ENCODE measurements at regions not wholly inside any gene's neighbourhood (a gene's known extent, or its start where the extent isn't known, plus 50 kb on each side); places are given as distances from the start of the nearest gene placed in this dataset.

GRCh38 chr4:10354225-10354624 is 103.0 kb downstream of the ZNF518B start:
- peak in 1 of 5 donors; percentile 8 for DNase-seq
- no peaks in the 10 kb centered on the region for H3K9me3 ChIP-seq (ENCODE audit: control insufficient read depth in 2 of 3, insufficient read depth in 1 of 3, low read length in 3 of 3)
- no peak overlapping the region for H3K9ac ChIP-seq (ENCODE audit: low read length in 3 of 3)
- H3K36me3 ChIP-seq (ENCODE audit: control insufficient read depth in 2 of 3, insufficient read depth in 3 of 3, low read length in 3 of 3) = no peaks in the 10 kb centered on the region
- no peaks in the 10 kb centered on the region for H3K27me3 ChIP-seq (ENCODE audit: control insufficient read depth, insufficient read depth, low read length)
- no peaks in the 10 kb centered on the region for H3K4me1 ChIP-seq (ENCODE audit: control insufficient read depth in 2 of 3, insufficient read depth in 2 of 3, low read depth in 1 of 3, low read length in 3 of 3)
- intact Hi-C loops (cut with DNase I) = no loop called here
- TF ChIP-seq CTCF (IDR thresholded peaks at IDR 0.05; ENCODE audit: borderline replicate concordance, extremely low read depth, insufficient read depth) = no peak
- no peak overlapping the region for H3K27ac ChIP-seq (ENCODE audit: low read depth in 2 of 2, low read length in 2 of 2)
- H3K4me3 ChIP-seq (ENCODE audit: low read length in 3 of 3) = no peak overlapping the region
- no peak for FAIRE-seq

GRCh38 chr4:10353110-10353509 is 104.1 kb downstream of the ZNF518B start:
- TF ChIP-seq CTCF (IDR thresholded peaks at IDR 0.05; ENCODE audit: borderline replicate concordance, extremely low read depth, insufficient read depth) = no peak
- Histone ChIP-seq H3K36me3 (ENCODE audit: control insufficient read depth in 2 of 3, insufficient read depth in 3 of 3, low read length in 3 of 3) (no peaks in the 10 kb centered on the region), H3K9ac (ENCODE audit: low read length in 3 of 3) (no peak overlapping the region), H3K4me3 (ENCODE audit: low read length in 3 of 3) (no peak overlapping the region), H3K27me3 (ENCODE audit: control insufficient read depth, insufficient read depth, low read length) (no peaks in the 10 kb centered on the region), H3K27ac (ENCODE audit: low read depth in 2 of 2, low read length in 2 of 2) (no peak overlapping the region), H3K9me3 (ENCODE audit: control insufficient read depth in 2 of 3, insufficient read depth in 1 of 3, low read length in 3 of 3) (no peaks in the 10 kb centered on the region), H3K4me1 (ENCODE audit: control insufficient read depth in 2 of 3, insufficient read depth in 2 of 3, low read depth in 1 of 3, low read length in 3 of 3) (no peaks in the 10 kb centered on the region)
- intact Hi-C loops (cut with DNase I) = no loop called here
- DNase-seq (no peak), FAIRE-seq (no peak)

GRCh38 chr4:10348241-10348640 is 109.0 kb downstream of the ZNF518B start:
- Histone ChIP-seq H3K9ac (ENCODE audit: low read length in 3 of 3) (no peak overlapping the region), H3K9me3 (ENCODE audit: control insufficient read depth in 2 of 3, insufficient read depth in 1 of 3, low read length in 3 of 3) (no peaks in the 10 kb centered on the region), H3K36me3 (ENCODE audit: control insufficient read depth in 2 of 3, insufficient read depth in 3 of 3, low read length in 3 of 3) (no peaks in the 10 kb centered on the region), H3K4me1 (ENCODE audit: control insufficient read depth in 2 of 3, insufficient read depth in 2 of 3, low read depth in 1 of 3, low read length in 3 of 3) (no peaks in the 10 kb centered on the region), H3K27me3 (ENCODE audit: control insufficient read depth, insufficient read depth, low read length) (no peaks in the 10 kb centered on the region), H3K27ac (ENCODE audit: low read depth in 2 of 2, low read length in 2 of 2) (no peak overlapping the region), H3K4me3 (ENCODE audit: low read length in 3 of 3) (no peak overlapping the region)
- intact Hi-C loops (cut with DNase I) = no loop called here
- FAIRE-seq (no peak), DNase-seq (no peak)
- TF ChIP-seq CTCF (IDR thresholded peaks at IDR 0.05; ENCODE audit: borderline replicate concordance, extremely low read depth, insufficient read depth) = no peak

- DNase-seq = no peak
- H3K9ac ChIP-seq (ENCODE audit: low read length in 3 of 3) = no peak overlapping the region
- no peak overlapping the region for H3K27ac ChIP-seq (ENCODE audit: low read depth in 2 of 2, low read length in 2 of 2)
- H3K27me3 ChIP-seq (ENCODE audit: control insufficient read depth, insufficient read depth, low read length) = no peaks in the 10 kb centered on the region
- no peak for TF ChIP-seq CTCF (IDR thresholded peaks at IDR 0.05; ENCODE audit: borderline replicate concordance, extremely low read depth, insufficient read depth)
- H3K9me3 ChIP-seq (ENCODE audit: control insufficient read depth in 2 of 3, insufficient read depth in 1 of 3, low read length in 3 of 3) = no peaks in the 10 kb centered on the region
- intact Hi-C loops (cut with DNase I) = no loop called here
- H3K4me1 ChIP-seq (ENCODE audit: control insufficient read depth in 2 of 3, insufficient read depth in 2 of 3, low read depth in 1 of 3, low read length in 3 of 3) = no peaks in the 10 kb centered on the region
- no peaks in the 10 kb centered on the region for H3K36me3 ChIP-seq (ENCODE audit: control insufficient read depth in 2 of 3, insufficient read depth in 3 of 3, low read length in 3 of 3)
- no peak overlapping the region for H3K4me3 ChIP-seq (ENCODE audit: low read length in 3 of 3)
- FAIRE-seq = no peak
These were observed 109.4 kb downstream of the ZNF518B start for GRCh38 chr4:10347815-10348214.
